ENCODE measurements at regions not wholly inside any gene's neighbourhood (a gene's known extent, or its start where the extent isn't known, plus 50 kb on each side); places are given as distances from the start of the nearest gene placed in this dataset.

DNA sequence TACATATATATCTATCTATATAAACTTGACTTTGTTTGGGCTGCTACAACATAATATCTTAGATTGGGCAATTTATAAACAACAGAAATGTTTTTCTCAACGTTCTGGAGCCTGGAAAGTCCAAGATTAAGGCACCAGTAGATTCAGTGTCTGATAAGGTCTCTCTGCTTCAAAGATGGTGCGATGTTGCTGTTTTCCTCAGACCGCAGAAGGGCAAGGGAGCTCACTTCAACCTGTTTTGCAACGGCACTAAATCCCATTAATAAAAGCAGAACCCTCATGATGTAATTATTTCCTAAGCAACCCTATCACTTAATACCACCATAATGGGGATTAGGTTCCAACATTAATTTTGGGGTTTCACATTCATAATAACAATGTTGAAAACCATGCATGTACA is 1134.8 kb downstream of the NSUN3 start:
- Mint-ChIP-seq H3K27ac (ENCODE audit: unreplicated experiment) (no peak overlapping the region), H3K36me3 (ENCODE audit: unreplicated experiment) (no peaks in the 10 kb centered on the region), H3K4me3 (ENCODE audit: unreplicated experiment) (no peak overlapping the region), H3K4me1 (ENCODE audit: low read depth, unreplicated experiment) (no peaks in the 10 kb centered on the region), H3K9me3 (ENCODE audit: unreplicated experiment) (peaks cover 3% of the 10 kb centered on the region), H3K27me3 (ENCODE audit: unreplicated experiment) (no peaks in the 10 kb centered on the region)
- TF ChIP-seq CTCF (IDR thresholded peaks at IDR 0.05; ENCODE audit: partially characterized antibody, unreplicated experiment), result no peak
- no peak for DNase-seq

DNA sequence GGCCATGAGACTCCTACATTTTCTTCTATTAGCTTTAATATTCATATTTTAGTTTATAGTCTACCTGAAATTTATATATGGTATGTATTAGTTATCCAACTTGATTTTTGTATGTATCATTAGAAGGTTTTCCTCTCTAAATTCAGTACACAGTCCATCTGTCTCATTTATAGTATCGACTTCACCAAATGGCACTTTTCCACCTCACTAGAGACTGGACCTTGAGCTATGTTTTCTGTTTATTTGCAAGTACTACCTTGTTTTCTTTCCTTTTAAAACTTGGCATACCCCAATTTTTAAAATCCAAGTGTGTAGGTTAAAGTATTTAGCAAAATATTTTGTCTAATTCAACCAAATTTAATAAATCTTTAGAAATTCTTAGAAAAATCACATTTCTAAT is 1137.5 kb downstream of the NSUN3 start:
- peaks cover 5% of the 10 kb centered on the region for H3K4me1 Mint-ChIP-seq (ENCODE audit: low read depth, unreplicated experiment)
- no peak for DNase-seq
- peaks cover 8% of the 10 kb centered on the region for H3K36me3 Mint-ChIP-seq (ENCODE audit: unreplicated experiment)
- H3K27me3 Mint-ChIP-seq (ENCODE audit: unreplicated experiment), result no peaks in the 10 kb centered on the region
- no peak overlapping the region for H3K4me3 Mint-ChIP-seq (ENCODE audit: unreplicated experiment)
- peaks cover 5% of the 10 kb centered on the region for H3K9me3 Mint-ChIP-seq (ENCODE audit: unreplicated experiment)
- TF ChIP-seq CTCF (IDR thresholded peaks at IDR 0.05; ENCODE audit: partially characterized antibody, unreplicated experiment), result no peak
- H3K27ac Mint-ChIP-seq (ENCODE audit: unreplicated experiment), result no peak overlapping the region

DNA sequence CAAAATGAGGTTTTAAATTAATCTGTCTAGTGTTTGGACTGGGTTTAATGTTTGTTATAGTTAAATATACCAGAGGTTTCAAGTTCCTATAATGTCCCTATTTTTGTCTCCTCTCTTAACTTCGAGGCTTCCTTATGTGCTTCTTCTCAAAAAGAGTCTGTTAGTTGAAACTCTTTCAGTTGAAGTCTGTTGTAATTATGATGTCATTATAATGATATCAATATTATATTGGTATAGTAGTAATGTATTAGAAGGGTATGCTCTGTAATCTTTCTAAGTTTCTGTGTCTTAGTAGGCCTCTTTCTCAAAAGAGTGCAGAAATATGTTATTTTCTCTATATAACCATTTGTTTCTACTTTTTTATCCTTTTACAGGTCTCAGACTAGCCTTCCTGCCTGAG is 1148.0 kb downstream of the NSUN3 start:
- no peak for DNase-seq
- H3K9me3 Mint-ChIP-seq (ENCODE audit: unreplicated experiment), result peaks cover 3% of the 10 kb centered on the region
- H3K27ac Mint-ChIP-seq (ENCODE audit: unreplicated experiment), result no peak overlapping the region
- H3K27me3 Mint-ChIP-seq (ENCODE audit: unreplicated experiment), result no peaks in the 10 kb centered on the region
- H3K4me1 Mint-ChIP-seq (ENCODE audit: low read depth, unreplicated experiment), result peaks cover 6% of the 10 kb centered on the region
- H3K4me3 Mint-ChIP-seq (ENCODE audit: unreplicated experiment), result no peak overlapping the region
- no peak for TF ChIP-seq CTCF (IDR thresholded peaks at IDR 0.05; ENCODE audit: partially characterized antibody, unreplicated experiment)
- peaks cover 5% of the 10 kb centered on the region for H3K36me3 Mint-ChIP-seq (ENCODE audit: unreplicated experiment)

DNA sequence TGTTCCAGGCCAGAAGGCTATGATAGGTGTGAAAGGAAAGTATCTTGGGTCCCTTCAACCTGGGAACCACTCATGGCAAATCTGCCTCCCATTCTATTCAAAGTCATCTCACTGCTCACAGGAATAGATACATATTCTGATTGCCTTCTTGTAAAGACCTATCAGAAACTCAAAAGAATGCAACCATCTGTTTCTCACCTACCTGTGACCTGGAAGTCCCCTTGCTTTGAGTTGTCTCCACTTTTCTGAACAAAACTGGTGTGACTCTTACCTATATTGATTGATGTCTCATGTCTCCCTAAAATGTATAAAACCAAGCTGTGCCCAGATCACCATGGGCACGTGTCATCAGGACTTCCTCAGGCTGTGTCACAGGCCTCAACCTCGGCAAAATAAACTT is 1149.3 kb downstream of the NSUN3 start:
- Mint-ChIP-seq H3K27me3 (ENCODE audit: unreplicated experiment) (no peaks in the 10 kb centered on the region), H3K9me3 (ENCODE audit: unreplicated experiment) (peaks cover 8% of the 10 kb centered on the region), H3K27ac (ENCODE audit: unreplicated experiment) (no peak overlapping the region), H3K4me3 (ENCODE audit: unreplicated experiment) (no peak overlapping the region), H3K36me3 (ENCODE audit: unreplicated experiment) (peaks cover 11% of the 10 kb centered on the region), H3K4me1 (ENCODE audit: low read depth, unreplicated experiment) (peaks cover 3% of the 10 kb centered on the region)
- TF ChIP-seq CTCF (IDR thresholded peaks at IDR 0.05; ENCODE audit: partially characterized antibody, unreplicated experiment), result no peak
- DNase-seq, result no peak

DNA sequence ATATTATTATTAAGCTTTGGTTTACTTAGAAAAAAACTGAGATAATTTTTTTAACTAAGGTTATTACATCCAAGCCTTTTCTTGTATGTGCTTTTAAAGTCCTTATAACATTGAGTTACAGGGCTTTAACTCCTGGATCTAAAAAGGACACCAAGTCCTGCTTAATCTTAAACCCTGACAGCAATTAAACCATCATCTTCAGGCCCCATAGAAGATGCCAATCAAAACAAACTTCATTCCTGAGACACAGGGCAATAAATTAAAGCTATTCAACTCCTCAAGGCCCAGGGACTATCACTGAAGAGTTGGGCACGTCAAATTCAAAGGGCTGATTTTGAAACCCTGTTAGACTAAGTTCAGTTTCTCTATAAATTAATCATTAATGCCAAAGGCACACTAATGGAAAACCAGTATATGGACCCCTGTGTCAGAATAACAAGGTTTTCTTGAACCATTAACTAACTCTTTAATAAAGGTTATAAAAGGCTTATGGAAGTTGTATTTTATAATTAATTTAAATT is 1152.6 kb downstream of the NSUN3 start:
- H3K27ac Mint-ChIP-seq (ENCODE audit: unreplicated experiment), result no peak overlapping the region
- DNase-seq, result no peak
- peaks cover 20% of the 10 kb centered on the region for H3K4me1 Mint-ChIP-seq (ENCODE audit: low read depth, unreplicated experiment)
- H3K9me3 Mint-ChIP-seq (ENCODE audit: unreplicated experiment), result peaks cover 22% of the 10 kb centered on the region
- peaks cover 17% of the 10 kb centered on the region for H3K36me3 Mint-ChIP-seq (ENCODE audit: unreplicated experiment)
- TF ChIP-seq CTCF (IDR thresholded peaks at IDR 0.05; ENCODE audit: partially characterized antibody, unreplicated experiment), result no peak
- no peak overlapping the region for H3K4me3 Mint-ChIP-seq (ENCODE audit: unreplicated experiment)
- peaks cover 8% of the 10 kb centered on the region for H3K27me3 Mint-ChIP-seq (ENCODE audit: unreplicated experiment)

All from glutamatergic neuron (in vitro differentiated cells).